Activated CD4-positive, alpha-beta memory T cell treated with anti-CD3 and anti-CD28 coated beads for 36 hours (primary cell): ENCODE measurements at regions not wholly inside any gene's neighbourhood (a gene's known extent, or its start where the extent isn't known, plus 50 kb on each side); places are given as distances from the start of the nearest gene placed in this dataset.
"Not testable (repeated sequence)": the region's sequence is repeated elsewhere in the genome, so short reads cannot be mapped to it uniquely, and the experiment has no call there.

Source experiments
- CTCF ChIA-PET: fragments of 350-600 bp; sonication (Branson Sonifier 250); formaldehyde crosslinking; loops from one replicate; lab custom pipeline; 2021; ENCODE audit warnings: antibody characterized with exemption, inconsistent platforms; lab: Charles Lee
- POLR2A ChIA-PET: fragments of 350-600 bp; sonication (Branson Sonifier 250); formaldehyde crosslinking; loops from one replicate; lab custom pipeline; 2021; ENCODE audit warnings: antibody characterized with exemption; lab: Charles Lee
- DNase-seq: peaks from one replicate; pipeline ENCODE4 v3.0.0-alpha.2; 2020
- H3K27ac Mint-ChIP-seq: one replicate; pipeline ENCODE4 v1.8.0; 2021; ENCODE audit warnings: mixed read lengths
- H3K27me3 Mint-ChIP-seq: one replicate; pipeline ENCODE4 v1.8.0; 2021; ENCODE audit warnings: mixed read lengths
- H3K36me3 Mint-ChIP-seq: one replicate; pipeline ENCODE4 v1.8.0; 2021; ENCODE audit warnings: mixed read lengths
- H3K4me1 Mint-ChIP-seq: one replicate; pipeline ENCODE4 v1.8.0; 2021; ENCODE audit warnings: low read depth, mixed read lengths
- H3K4me3 Mint-ChIP-seq: one replicate; pipeline ENCODE4 v1.8.0; 2021; ENCODE audit warnings: mild to moderate bottlenecking, mixed read lengths
- H3K9me3 Mint-ChIP-seq: one replicate; pipeline ENCODE4 v1.8.0; 2021; ENCODE audit warnings: mixed read lengths
- intact Hi-C: fragments of 100-400 bp; cut with micrococcal nuclease; formaldehyde crosslinking; loops from one replicate; pipeline ENCODE4 v1.15.1; 2023

- Mint-ChIP-seq H3K4me1 (no peaks in the 10 kb centered on the region), H3K27me3 (no peaks in the 10 kb centered on the region), H3K27ac (no peak overlapping the region), H3K4me3 (no peak overlapping the region), H3K9me3 (peaks cover 22% of the 10 kb centered on the region), H3K36me3 (no peaks in the 10 kb centered on the region)
- no peak for DNase-seq
- POLR2A ChIA-PET, result no interaction called here
- CTCF ChIA-PET, result no interaction called here
- intact Hi-C loops, result no loop called here
Observed at GRCh38 chr10:53177468-53177867, 404.9 kb upstream of the MBL2 start.

- DNase-seq, result no peak
- no peak overlapping the region for H3K27ac Mint-ChIP-seq
- ChIA-PET POLR2A (no interaction called here), CTCF (no interaction called here)
- intact Hi-C loops, result no loop called here
- H3K4me3 Mint-ChIP-seq, result no peak overlapping the region
- H3K9me3 Mint-ChIP-seq, result peaks cover 21% of the 10 kb centered on the region
- no peaks in the 10 kb centered on the region for H3K4me1 Mint-ChIP-seq
- no peaks in the 10 kb centered on the region for H3K27me3 Mint-ChIP-seq
- no peaks in the 10 kb centered on the region for H3K36me3 Mint-ChIP-seq
Observed at GRCh38 chr10:53166325-53166724, 393.7 kb upstream of the MBL2 start.

- H3K27ac Mint-ChIP-seq, result no peak overlapping the region
- POLR2A ChIA-PET, result no interaction called here
- H3K4me1 Mint-ChIP-seq, result no peaks in the 10 kb centered on the region
- no peak overlapping the region for H3K4me3 Mint-ChIP-seq
- no peaks in the 10 kb centered on the region for H3K36me3 Mint-ChIP-seq
- CTCF ChIA-PET, result no interaction called here
- peaks cover 14% of the 10 kb centered on the region for H3K9me3 Mint-ChIP-seq
- intact Hi-C loops, result no loop called here
- H3K27me3 Mint-ChIP-seq, result no peaks in the 10 kb centered on the region
- no peak for DNase-seq
Observed at GRCh38 chr10:53162856-53163255, 390.3 kb upstream of the MBL2 start.

GRCh38 chr10:53161231-53161630 is 388.6 kb upstream of the MBL2 start:
- ChIA-PET CTCF (no interaction called here), POLR2A (no interaction called here)
- intact Hi-C loops, result no loop called here
- H3K27me3 Mint-ChIP-seq, result no peaks in the 10 kb centered on the region
- H3K9me3 Mint-ChIP-seq, result peaks cover 17% of the 10 kb centered on the region
- H3K4me3 Mint-ChIP-seq, result no peak overlapping the region
- DNase-seq, result no peak
- no peak overlapping the region for H3K27ac Mint-ChIP-seq
- H3K4me1 Mint-ChIP-seq, result no peaks in the 10 kb centered on the region
- H3K36me3 Mint-ChIP-seq, result no peaks in the 10 kb centered on the region

- intact Hi-C loops, H3K27ac Mint-ChIP-seq, H3K4me3 Mint-ChIP-seq, DNase-seq, H3K4me1 Mint-ChIP-seq, H3K27me3 Mint-ChIP-seq, H3K36me3 Mint-ChIP-seq, CTCF ChIA-PET, POLR2A ChIA-PET: not testable (repeated sequence)
- peaks cover 20% of the 10 kb centered on the region for H3K9me3 Mint-ChIP-seq
Observed at GRCh38 chr10:53155674-53156073, 383.1 kb upstream of the MBL2 start.

- no peaks in the 10 kb centered on the region for H3K36me3 Mint-ChIP-seq
Observed at GRCh38 chr10:53153831-53154230, 381.2 kb upstream of the MBL2 start.

GRCh38 chr10:53140506-53140905 is 367.9 kb upstream of the MBL2 start:
- Mint-ChIP-seq H3K4me1 (no peaks in the 10 kb centered on the region), H3K9me3 (peaks cover 20% of the 10 kb centered on the region), H3K27ac (no peak overlapping the region), H3K36me3 (no peaks in the 10 kb centered on the region), H3K27me3 (no peaks in the 10 kb centered on the region), H3K4me3 (no peak overlapping the region)
- CTCF ChIA-PET, result no interaction called here
- intact Hi-C loops, result no loop called here
- DNase-seq, result no peak
- POLR2A ChIA-PET, result no interaction called here

More at GRCh38 chr10:53153831-53154230, 381.2 kb upstream of the MBL2 start:
- CTCF ChIA-PET, result no interaction called here
- Mint-ChIP-seq H3K27me3 (no peaks in the 10 kb centered on the region), H3K4me1 (no peaks in the 10 kb centered on the region), H3K4me3 (no peak overlapping the region), H3K27ac (no peak overlapping the region), H3K9me3 (peaks cover 20% of the 10 kb centered on the region)
- intact Hi-C loops, result no loop called here
- no peak for DNase-seq
- POLR2A ChIA-PET, result no interaction called here

- DNase-seq, result no peak
- no peaks in the 10 kb centered on the region for H3K36me3 Mint-ChIP-seq
- intact Hi-C loops, result no loop called here
Observed at GRCh38 chr10:53135897-53136253, 363.3 kb upstream of the MBL2 start.

GRCh38 chr10:53135213-53135896 is 362.8 kb upstream of the MBL2 start:
- Mint-ChIP-seq H3K4me1 (no peaks in the 10 kb centered on the region), H3K36me3 (no peaks in the 10 kb centered on the region), H3K4me3 (no peak overlapping the region), H3K9me3 (peaks cover 15% of the 10 kb centered on the region), H3K27me3 (no peaks in the 10 kb centered on the region), H3K27ac (no peak overlapping the region)
- CTCF ChIA-PET, result no interaction called here
- no peak for DNase-seq
- POLR2A ChIA-PET, result no interaction called here
- intact Hi-C loops, result no loop called here

More at GRCh38 chr10:53135897-53136253, 363.3 kb upstream of the MBL2 start:
- Mint-ChIP-seq H3K27ac (no peak overlapping the region), H3K4me3 (no peak overlapping the region), H3K9me3 (peaks cover 17% of the 10 kb centered on the region), H3K4me1 (no peaks in the 10 kb centered on the region), H3K27me3 (no peaks in the 10 kb centered on the region)
- CTCF ChIA-PET, result no interaction called here
- POLR2A ChIA-PET, result no interaction called here

GRCh38 chr10:53134050-53134449 is 361.5 kb upstream of the MBL2 start:
- POLR2A ChIA-PET, result no interaction called here
- Mint-ChIP-seq H3K36me3 (no peaks in the 10 kb centered on the region), H3K27me3 (no peaks in the 10 kb centered on the region), H3K27ac (no peak overlapping the region), H3K4me3 (no peak overlapping the region), H3K4me1 (no peaks in the 10 kb centered on the region), H3K9me3 (peaks cover 13% of the 10 kb centered on the region)
- intact Hi-C loops, result no loop called here
- no peak for DNase-seq
- CTCF ChIA-PET, result no interaction called here

GRCh38 chr10:53130337-53130736 is 357.8 kb upstream of the MBL2 start:
- H3K36me3 Mint-ChIP-seq, result no peaks in the 10 kb centered on the region
- no peak overlapping the region for H3K4me3 Mint-ChIP-seq
- DNase-seq, result no peak
- POLR2A ChIA-PET, result no interaction called here
- peaks cover 16% of the 10 kb centered on the region for H3K9me3 Mint-ChIP-seq
- no peaks in the 10 kb centered on the region for H3K4me1 Mint-ChIP-seq
- H3K27me3 Mint-ChIP-seq, result no peaks in the 10 kb centered on the region
- intact Hi-C loops, result no loop called here
- no peak overlapping the region for H3K27ac Mint-ChIP-seq
- CTCF ChIA-PET, result no interaction called here

- no peaks in the 10 kb centered on the region for H3K4me1 Mint-ChIP-seq
- DNase-seq, result no peak
- ChIA-PET POLR2A (no interaction called here), CTCF (no interaction called here)
- H3K4me3 Mint-ChIP-seq, result no peak overlapping the region
- H3K27ac Mint-ChIP-seq, result no peak overlapping the region
- no peaks in the 10 kb centered on the region for H3K27me3 Mint-ChIP-seq
- intact Hi-C loops, result no loop called here
- peaks cover 20% of the 10 kb centered on the region for H3K9me3 Mint-ChIP-seq
- no peaks in the 10 kb centered on the region for H3K36me3 Mint-ChIP-seq
Observed at GRCh38 chr10:53127686-53128085, 355.1 kb upstream of the MBL2 start.

- Mint-ChIP-seq H3K9me3 (peaks cover 20% of the 10 kb centered on the region), H3K4me3 (no peak overlapping the region), H3K36me3 (no peaks in the 10 kb centered on the region), H3K27me3 (no peaks in the 10 kb centered on the region), H3K4me1 (no peaks in the 10 kb centered on the region), H3K27ac (no peak overlapping the region)
- DNase-seq, result no peak
- intact Hi-C loops, result no loop called here
- POLR2A ChIA-PET, result no interaction called here
- CTCF ChIA-PET, result no interaction called here
Observed at GRCh38 chr10:53123311-53123710, 350.7 kb upstream of the MBL2 start.
